Mammary epithelial cell (primary cell): ENCODE measurements at regions not wholly inside any gene's neighbourhood (a gene's known extent, or its start where the extent isn't known, plus 50 kb on each side); places are given as distances from the start of the nearest gene placed in this dataset.

ENCODE experiments used
- CTCF ChIP-seq, 2 donors: IDR thresholded peaks in 1 of 2; conservative IDR thresholded peaks in 1 of 2; 2 replicates each; pipeline ENCODE4 v1.5.1; 2011 to 2012; ENCODE audit warnings: inconsistent platforms in 2 of 2, low read length in 2 of 2, mild to moderate bottlenecking in 2 of 2, control low read depth in 1 of 2, low read depth in 1 of 2; ENCODE audit not compliant: insufficient read depth in 1 of 2; ENCODE audit errors: extremely low read depth in 1 of 2
- EZH2 ChIP-seq: IDR thresholded peaks from 2 replicates; pipeline ENCODE4 v1.6.1; 2012; ENCODE audit warnings: low read length, inconsistent platforms, borderline replicate concordance

GRCh38 chr9:7376213-7376612 is 423.4 kb downstream of the DMAC1 start:
- TF ChIP-seq CTCF (conservative IDR thresholded peaks at IDR 0.05 in 1 of 2, IDR thresholded peaks at IDR 0.05 in 1 of 2; ENCODE audit: extremely low read depth in 1 of 2, insufficient read depth in 1 of 2, low read depth in 1 of 2, low read length in 2 of 2): no peak
- TF ChIP-seq EZH2: no peak
